NCI-H510A treated with DMSO at 0.1 percent for 48 hours (cell line): ENCODE measurements at regions not wholly inside any gene's neighbourhood (a gene's known extent, or its start where the extent isn't known, plus 50 kb on each side); places are given as distances from the start of the nearest gene placed in this dataset.
"Not testable (repeated sequence)": the region's sequence is repeated elsewhere in the genome, so short reads cannot be mapped to it uniquely, and the experiment has no call there.

Experiments used
- DNase-seq: peaks from one replicate; lab custom pipeline; 2025; lab: John Stamatoyannopoulos, UW

GRCh38 chr5:166185185-166185584 lies 2106.3 kb upstream of the WWC1 start:
- DNase-seq = no peak

- no peak for DNase-seq
These were observed 2102.7 kb upstream of the WWC1 start for GRCh38 chr5:166188501-166189325.

GRCh38 chr5:166192696-166193095 lies 2098.7 kb upstream of the WWC1 start:
- no peak for DNase-seq

- DNase-seq = no peak
These were observed 2095.5 kb upstream of the WWC1 start for GRCh38 chr5:166195981-166196380.

GRCh38 chr5:166200532-166200931 lies 2090.9 kb upstream of the WWC1 start:
- DNase-seq = no peak

GRCh38 chr5:166211640-166212039 lies 2079.8 kb upstream of the WWC1 start:
- DNase-seq = no peak

- DNase-seq = no peak
These were observed 2055.1 kb upstream of the WWC1 start for GRCh38 chr5:166236327-166236726.

GRCh38 chr5:166240705-166241104 lies 2050.7 kb upstream of the WWC1 start:
- no peak for DNase-seq

- DNase-seq = no peak
These were observed 2045.9 kb upstream of the WWC1 start for GRCh38 chr5:166245556-166245955.

GRCh38 chr5:166251786-166252185 lies 2039.7 kb upstream of the WWC1 start:
- DNase-seq = no peak

- DNase-seq = no peak
These were observed 2033.8 kb upstream of the WWC1 start for GRCh38 chr5:166257661-166258060.

- no peak for DNase-seq
These were observed 2029.0 kb upstream of the WWC1 start for GRCh38 chr5:166262395-166262794.

- DNase-seq = no peak
These were observed 2023.5 kb upstream of the WWC1 start for GRCh38 chr5:166267907-166268306.

- no peak for DNase-seq
These were observed 2020.7 kb upstream of the WWC1 start for GRCh38 chr5:166270712-166271111.

- no peak for DNase-seq
These were observed 2015.4 kb upstream of the WWC1 start for GRCh38 chr5:166276006-166276405.

- DNase-seq = no peak
These were observed 2011.6 kb upstream of the WWC1 start for GRCh38 chr5:166279828-166280227.

GRCh38 chr5:166281433-166281832 lies 2010.0 kb upstream of the WWC1 start:
- DNase-seq = no peak

GRCh38 chr5:166282939-166283338 lies 2008.5 kb upstream of the WWC1 start:
- DNase-seq = no peak

GRCh38 chr5:166285361-166285760 lies 2006.1 kb upstream of the WWC1 start:
- DNase-seq = no peak

- no peak for DNase-seq
These were observed 2004.6 kb upstream of the WWC1 start for GRCh38 chr5:166286832-166287231.

- no peak for DNase-seq
These were observed 2003.6 kb upstream of the WWC1 start for GRCh38 chr5:166287866-166288265.

- DNase-seq = not testable (repeated sequence)
These were observed 1999.6 kb upstream of the WWC1 start for GRCh38 chr5:166291800-166292199.

GRCh38 chr5:166293892-166294291 lies 1997.6 kb upstream of the WWC1 start:
- no peak for DNase-seq

GRCh38 chr5:166302166-166302565 lies 1989.3 kb upstream of the WWC1 start:
- no peak for DNase-seq
